WTC11 (cell line): ENCODE measurements at regions not wholly inside any gene's neighbourhood (a gene's known extent, or its start where the extent isn't known, plus 50 kb on each side); places are given as distances from the start of the nearest gene placed in this dataset.
A peak's percentile ranks its signal among the peaks of the same experiment; 100 is the strongest.

ENCODE experiments used
- ATAC-seq: fragments of 200-7000 bp; cut with Tn5 transposase; 2 replicates; pipeline ENCODE4 v1.10.0; 2021; ENCODE audit warnings: mild to moderate bottlenecking, moderate library complexity
- CTCF ChIA-PET: fragments of 300-600 bp; sonication (Branson Sonifier 250); formaldehyde crosslinking; loops from one replicate; lab custom pipeline; 2021; ENCODE audit warnings: antibody characterized with exemption; lab: Charles Lee
- POLR2A ChIA-PET: fragments of 350-600 bp; sonication (Branson Sonifier 250); formaldehyde crosslinking; loops from one replicate; lab custom pipeline; 2021; ENCODE audit warnings: antibody characterized with exemption; lab: Charles Lee
- DNase-seq: peaks from one replicate; pipeline ENCODE4 v3.0.0; 2021; ENCODE audit warnings: low spot score
- H3K27ac Mint-ChIP-seq: 2 replicates; pipeline ENCODE4 v1.8.0; 2021; ENCODE audit warnings: mixed read lengths
- H3K27me3 Mint-ChIP-seq: 2 replicates; pipeline ENCODE4 v1.8.0; 2021; ENCODE audit warnings: low read depth, mild to moderate bottlenecking, moderate library complexity, mixed read lengths
- H3K36me3 Mint-ChIP-seq: 2 replicates; pipeline ENCODE4 v1.8.0; 2021; ENCODE audit warnings: mixed read lengths
- H3K4me1 Mint-ChIP-seq: 2 replicates; pipeline ENCODE4 v1.8.0; 2022; ENCODE audit warnings: mixed read lengths
- H3K4me3 Mint-ChIP-seq: 2 replicates; pipeline ENCODE4 v1.8.0; 2021; ENCODE audit warnings: mild to moderate bottlenecking, moderate library complexity, mixed read lengths
- H3K9me3 Mint-ChIP-seq: 2 replicates; pipeline ENCODE4 v1.8.0; 2021; ENCODE audit warnings: mixed read lengths
- CBFB ChIP-seq: sonication (generic); formaldehyde crosslinking; IDR thresholded peaks from 2 replicates; pipeline ENCODE4 v1.8.1; 2022; ENCODE audit warnings: mild to moderate bottlenecking, low read depth, missing genetic modification reagents
- GTF2I ChIP-seq: fragments of 250-450 bp; sonication (Bioruptor Pico); conservative IDR thresholded peaks from 2 replicates; pipeline ENCODE4 v1.4.0; 2021; ENCODE audit warnings: mild to moderate bottlenecking
- KAT7 ChIP-seq: sonication (generic); formaldehyde crosslinking; IDR thresholded peaks from 2 replicates; pipeline ENCODE4 v1.8.1; 2023; ENCODE audit warnings: missing genetic modification reagents, mild to moderate bottlenecking, borderline replicate concordance
- MYBL2 ChIP-seq: sonication (generic); formaldehyde crosslinking; IDR thresholded peaks from 2 replicates; pipeline ENCODE4 v1.8.1; 2023; ENCODE audit warnings: mild to moderate bottlenecking, moderate library complexity, missing genetic modification reagents
- RELA ChIP-seq: sonication (generic); formaldehyde crosslinking; IDR thresholded peaks from 2 replicates; pipeline ENCODE4 v1.8.1; 2022; ENCODE audit warnings: missing genetic modification reagents, mild to moderate bottlenecking, borderline replicate concordance
- SOX15 ChIP-seq: fragments of 250-450 bp; sonication (Bioruptor Pico); IDR thresholded peaks from 2 replicates; pipeline ENCODE4 v1.9.0; 2021; ENCODE audit warnings: mild to moderate bottlenecking
- ZBTB21 ChIP-seq: sonication (generic); formaldehyde crosslinking; IDR thresholded peaks from 2 replicates; pipeline ENCODE4 v1.8.1; 2023; ENCODE audit warnings: mild to moderate bottlenecking, missing genetic modification reagents, borderline replicate concordance
- ZNF219 ChIP-seq: sonication (generic); formaldehyde crosslinking; IDR thresholded peaks from 2 replicates; pipeline ENCODE4 v1.8.0; 2023; ENCODE audit warnings: missing genetic modification reagents, mild to moderate bottlenecking, borderline replicate concordance
- ZNF232 ChIP-seq: sonication (generic); formaldehyde crosslinking; IDR thresholded peaks from 2 replicates; pipeline ENCODE4 v1.8.0; 2022; ENCODE audit warnings: mild to moderate bottlenecking, missing genetic modification reagents
- ZNF396 ChIP-seq: fragments of 250-450 bp; sonication (Bioruptor Pico); IDR thresholded peaks from 2 replicates; pipeline ENCODE4 v1.8.0; 2021; ENCODE audit warnings: mild to moderate bottlenecking, moderate library complexity, borderline replicate concordance
- TF ChIP-seq, protein P1 (sequence below): sonication (generic); formaldehyde crosslinking; IDR thresholded peaks from 2 replicates; pipeline ENCODE4 v1.8.0; 2023; ENCODE audit warnings: missing genetic modification reagents, mild to moderate bottlenecking, borderline replicate concordance
- TF ChIP-seq, protein P2 (sequence below): sonication (generic); formaldehyde crosslinking; IDR thresholded peaks from 2 replicates; pipeline ENCODE4 v1.8.1; 2023; ENCODE audit warnings: mild to moderate bottlenecking, missing genetic modification reagents, borderline replicate concordance
- TF ChIP-seq, protein P3 (sequence below): sonication (generic); formaldehyde crosslinking; IDR thresholded peaks from 2 replicates; pipeline ENCODE4 v1.8.1; 2022; ENCODE audit warnings: mild to moderate bottlenecking, moderate library complexity, missing genetic modification reagents
- TF ChIP-seq, protein P4 (sequence below): sonication (generic); formaldehyde crosslinking; IDR thresholded peaks from 2 replicates; pipeline ENCODE4 v1.8.1; 2023; ENCODE audit warnings: mild to moderate bottlenecking, missing genetic modification reagents
- TF ChIP-seq, protein P5 (sequence below): fragments of 250-450 bp; sonication (Bioruptor Pico); conservative IDR thresholded peaks from 2 replicates; pipeline ENCODE4 v1.9.0; 2021; ENCODE audit warnings: mild to moderate bottlenecking

DNA sequence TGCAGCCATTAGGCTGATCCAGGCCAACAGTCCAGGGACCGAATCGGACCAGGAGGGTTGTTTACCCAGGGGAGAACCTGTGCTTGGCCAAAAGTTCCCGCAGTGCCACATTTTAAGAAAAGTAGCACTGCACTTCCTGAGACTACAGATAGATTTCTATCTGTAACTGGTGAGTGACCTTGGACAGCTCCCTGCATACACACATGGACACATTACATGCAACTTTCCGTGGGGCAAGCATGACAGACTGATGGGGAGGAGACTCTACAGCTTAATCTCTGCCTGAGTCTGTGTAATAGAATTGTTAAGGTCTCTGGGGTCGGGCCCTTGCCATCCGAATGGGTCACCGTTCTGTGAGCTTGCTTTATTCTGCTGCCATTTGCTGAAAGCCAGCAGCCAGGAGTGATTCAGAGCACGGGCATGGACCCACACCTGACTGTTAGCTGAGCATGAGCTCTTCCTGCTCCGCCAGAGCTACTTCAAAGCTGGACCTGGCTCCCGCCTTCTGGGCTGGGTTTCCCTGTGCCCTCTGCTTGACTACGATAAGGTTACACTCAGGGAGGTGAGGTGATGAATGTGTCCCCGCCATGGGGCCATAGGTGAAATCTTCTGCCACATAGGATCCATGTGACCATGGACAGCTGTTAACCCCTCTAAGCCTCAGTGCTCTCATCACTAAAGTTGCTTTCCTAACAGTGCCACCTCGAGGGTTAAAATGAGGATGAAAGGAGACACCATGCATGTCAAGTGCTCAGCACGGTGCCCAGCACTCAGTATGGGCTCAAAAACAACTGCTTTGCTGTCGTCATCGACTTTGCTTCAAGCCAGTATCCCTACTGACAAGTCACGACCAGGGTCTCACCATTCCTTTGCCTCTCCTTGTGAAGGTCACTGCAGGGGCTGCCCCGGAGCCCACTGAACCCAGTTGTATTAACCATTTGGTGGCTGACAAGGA lies 200.0 kb downstream of the MELK start:
- peaks cover 12% of the 10 kb centered on the region for H3K4me1 Mint-ChIP-seq

More for the DNA sequence above, 200.0 kb downstream of the MELK start:
- Mint-ChIP-seq H3K36me3 (no peaks in the 10 kb centered on the region), H3K27me3 (peaks cover 18% of the 10 kb centered on the region), H3K9me3 (0 out of 2 replicates have a peak, but pooled peaks cover 3% of the 10 kb centered on the region), H3K4me3 (no peak overlapping the region), H3K27ac (no peak overlapping the region)
- DNase-seq, result no peak
- peak; percentile 71 for ATAC-seq
- TF ChIP-seq ZBTB21 (CRISPR knock-in tag) (no peak), ZNF232 (CRISPR knock-in tag) (no peak), MYBL2 (CRISPR knock-in tag) (no peak), CBFB (CRISPR knock-in tag) (no peak), SOX15 (CRISPR knock-in tag) (no peak), ZNF219 (no peak), KAT7 (CRISPR knock-in tag) (no peak), ZNF396 (CRISPR knock-in tag) (no peak), GTF2I (no peak), RELA (no peak)
- TF ChIP-seq, protein P1, sequence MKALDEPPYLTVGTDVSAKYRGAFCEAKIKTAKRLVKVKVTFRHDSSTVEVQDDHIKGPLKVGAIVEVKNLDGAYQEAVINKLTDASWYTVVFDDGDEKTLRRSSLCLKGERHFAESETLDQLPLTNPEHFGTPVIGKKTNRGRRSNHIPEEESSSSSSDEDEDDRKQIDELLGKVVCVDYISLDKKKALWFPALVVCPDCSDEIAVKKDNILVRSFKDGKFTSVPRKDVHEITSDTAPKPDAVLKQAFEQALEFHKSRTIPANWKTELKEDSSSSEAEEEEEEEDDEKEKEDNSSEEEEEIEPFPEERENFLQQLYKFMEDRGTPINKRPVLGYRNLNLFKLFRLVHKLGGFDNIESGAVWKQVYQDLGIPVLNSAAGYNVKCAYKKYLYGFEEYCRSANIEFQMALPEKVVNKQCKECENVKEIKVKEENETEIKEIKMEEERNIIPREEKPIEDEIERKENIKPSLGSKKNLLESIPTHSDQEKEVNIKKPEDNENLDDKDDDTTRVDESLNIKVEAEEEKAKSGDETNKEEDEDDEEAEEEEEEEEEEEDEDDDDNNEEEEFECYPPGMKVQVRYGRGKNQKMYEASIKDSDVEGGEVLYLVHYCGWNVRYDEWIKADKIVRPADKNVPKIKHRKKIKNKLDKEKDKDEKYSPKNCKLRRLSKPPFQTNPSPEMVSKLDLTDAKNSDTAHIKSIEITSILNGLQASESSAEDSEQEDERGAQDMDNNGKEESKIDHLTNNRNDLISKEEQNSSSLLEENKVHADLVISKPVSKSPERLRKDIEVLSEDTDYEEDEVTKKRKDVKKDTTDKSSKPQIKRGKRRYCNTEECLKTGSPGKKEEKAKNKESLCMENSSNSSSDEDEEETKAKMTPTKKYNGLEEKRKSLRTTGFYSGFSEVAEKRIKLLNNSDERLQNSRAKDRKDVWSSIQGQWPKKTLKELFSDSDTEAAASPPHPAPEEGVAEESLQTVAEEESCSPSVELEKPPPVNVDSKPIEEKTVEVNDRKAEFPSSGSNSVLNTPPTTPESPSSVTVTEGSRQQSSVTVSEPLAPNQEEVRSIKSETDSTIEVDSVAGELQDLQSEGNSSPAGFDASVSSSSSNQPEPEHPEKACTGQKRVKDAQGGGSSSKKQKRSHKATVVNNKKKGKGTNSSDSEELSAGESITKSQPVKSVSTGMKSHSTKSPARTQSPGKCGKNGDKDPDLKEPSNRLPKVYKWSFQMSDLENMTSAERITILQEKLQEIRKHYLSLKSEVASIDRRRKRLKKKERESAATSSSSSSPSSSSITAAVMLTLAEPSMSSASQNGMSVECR (CRISPR knock-in tag), result no peak
- TF ChIP-seq, protein P2, sequence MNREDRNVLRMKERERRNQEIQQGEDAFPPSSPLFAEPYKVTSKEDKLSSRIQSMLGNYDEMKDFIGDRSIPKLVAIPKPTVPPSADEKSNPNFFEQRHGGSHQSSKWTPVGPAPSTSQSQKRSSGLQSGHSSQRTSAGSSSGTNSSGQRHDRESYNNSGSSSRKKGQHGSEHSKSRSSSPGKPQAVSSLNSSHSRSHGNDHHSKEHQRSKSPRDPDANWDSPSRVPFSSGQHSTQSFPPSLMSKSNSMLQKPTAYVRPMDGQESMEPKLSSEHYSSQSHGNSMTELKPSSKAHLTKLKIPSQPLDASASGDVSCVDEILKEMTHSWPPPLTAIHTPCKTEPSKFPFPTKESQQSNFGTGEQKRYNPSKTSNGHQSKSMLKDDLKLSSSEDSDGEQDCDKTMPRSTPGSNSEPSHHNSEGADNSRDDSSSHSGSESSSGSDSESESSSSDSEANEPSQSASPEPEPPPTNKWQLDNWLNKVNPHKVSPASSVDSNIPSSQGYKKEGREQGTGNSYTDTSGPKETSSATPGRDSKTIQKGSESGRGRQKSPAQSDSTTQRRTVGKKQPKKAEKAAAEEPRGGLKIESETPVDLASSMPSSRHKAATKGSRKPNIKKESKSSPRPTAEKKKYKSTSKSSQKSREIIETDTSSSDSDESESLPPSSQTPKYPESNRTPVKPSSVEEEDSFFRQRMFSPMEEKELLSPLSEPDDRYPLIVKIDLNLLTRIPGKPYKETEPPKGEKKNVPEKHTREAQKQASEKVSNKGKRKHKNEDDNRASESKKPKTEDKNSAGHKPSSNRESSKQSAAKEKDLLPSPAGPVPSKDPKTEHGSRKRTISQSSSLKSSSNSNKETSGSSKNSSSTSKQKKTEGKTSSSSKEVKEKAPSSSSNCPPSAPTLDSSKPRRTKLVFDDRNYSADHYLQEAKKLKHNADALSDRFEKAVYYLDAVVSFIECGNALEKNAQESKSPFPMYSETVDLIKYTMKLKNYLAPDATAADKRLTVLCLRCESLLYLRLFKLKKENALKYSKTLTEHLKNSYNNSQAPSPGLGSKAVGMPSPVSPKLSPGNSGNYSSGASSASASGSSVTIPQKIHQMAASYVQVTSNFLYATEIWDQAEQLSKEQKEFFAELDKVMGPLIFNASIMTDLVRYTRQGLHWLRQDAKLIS (CRISPR knock-in tag), result no peak
- TF ChIP-seq, protein P3, sequence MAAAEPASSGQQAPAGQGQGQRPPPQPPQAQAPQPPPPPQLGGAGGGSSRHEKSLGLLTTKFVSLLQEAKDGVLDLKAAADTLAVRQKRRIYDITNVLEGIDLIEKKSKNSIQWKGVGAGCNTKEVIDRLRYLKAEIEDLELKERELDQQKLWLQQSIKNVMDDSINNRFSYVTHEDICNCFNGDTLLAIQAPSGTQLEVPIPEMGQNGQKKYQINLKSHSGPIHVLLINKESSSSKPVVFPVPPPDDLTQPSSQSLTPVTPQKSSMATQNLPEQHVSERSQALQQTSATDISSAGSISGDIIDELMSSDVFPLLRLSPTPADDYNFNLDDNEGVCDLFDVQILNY (CRISPR knock-in tag), result no peak
- TF ChIP-seq, protein P4, sequence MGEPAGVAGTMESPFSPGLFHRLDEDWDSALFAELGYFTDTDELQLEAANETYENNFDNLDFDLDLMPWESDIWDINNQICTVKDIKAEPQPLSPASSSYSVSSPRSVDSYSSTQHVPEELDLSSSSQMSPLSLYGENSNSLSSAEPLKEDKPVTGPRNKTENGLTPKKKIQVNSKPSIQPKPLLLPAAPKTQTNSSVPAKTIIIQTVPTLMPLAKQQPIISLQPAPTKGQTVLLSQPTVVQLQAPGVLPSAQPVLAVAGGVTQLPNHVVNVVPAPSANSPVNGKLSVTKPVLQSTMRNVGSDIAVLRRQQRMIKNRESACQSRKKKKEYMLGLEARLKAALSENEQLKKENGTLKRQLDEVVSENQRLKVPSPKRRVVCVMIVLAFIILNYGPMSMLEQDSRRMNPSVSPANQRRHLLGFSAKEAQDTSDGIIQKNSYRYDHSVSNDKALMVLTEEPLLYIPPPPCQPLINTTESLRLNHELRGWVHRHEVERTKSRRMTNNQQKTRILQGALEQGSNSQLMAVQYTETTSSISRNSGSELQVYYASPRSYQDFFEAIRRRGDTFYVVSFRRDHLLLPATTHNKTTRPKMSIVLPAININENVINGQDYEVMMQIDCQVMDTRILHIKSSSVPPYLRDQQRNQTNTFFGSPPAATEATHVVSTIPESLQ (CRISPR knock-in tag), result no peak
- TF ChIP-seq, protein P5, sequence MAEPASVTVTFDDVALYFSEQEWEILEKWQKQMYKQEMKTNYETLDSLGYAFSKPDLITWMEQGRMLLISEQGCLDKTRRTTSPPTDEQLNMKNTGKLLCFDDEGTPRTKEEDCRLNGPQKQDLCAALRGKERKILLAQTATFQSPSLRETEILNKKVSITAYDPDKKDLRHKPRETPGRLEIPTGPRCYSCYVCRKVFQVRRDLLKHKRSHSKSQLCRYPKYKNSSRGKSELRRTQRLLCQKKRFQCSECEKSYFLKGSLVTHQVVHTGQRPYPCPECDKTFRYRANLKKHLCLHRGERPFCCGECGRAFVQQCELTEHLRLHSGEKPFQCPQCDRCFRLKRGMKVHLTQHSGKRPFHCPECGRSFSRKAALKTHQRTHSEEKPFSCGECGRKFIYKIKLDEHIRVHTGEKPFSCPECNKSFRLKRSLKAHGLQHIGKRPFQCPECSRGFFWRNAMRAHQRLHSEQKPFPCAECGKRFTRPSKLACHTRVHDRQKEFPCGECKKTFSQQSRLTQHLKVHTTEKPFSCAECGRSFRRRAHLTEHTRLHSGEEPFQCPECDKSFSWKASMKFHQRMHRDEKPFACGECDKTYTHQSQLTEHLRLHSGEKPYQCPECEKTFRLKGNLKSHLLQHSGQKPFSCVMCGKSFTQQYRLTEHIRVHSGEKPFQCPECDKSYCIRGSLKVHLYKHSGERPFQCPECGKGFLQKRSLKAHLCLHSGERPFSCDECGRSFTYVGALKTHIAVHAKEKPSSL (CRISPR knock-in tag), result no peak
- ChIA-PET CTCF (interaction anchor here (1.0 to 1.7 kb wide), 6 partner anchors 18 to 220 kb away, joined by 3 to 9 read pairs (median 4); no protein-coding TSS in a partner anchor), POLR2A (no interaction called here)
